ENCODE measurements at regions not wholly inside any gene's neighbourhood (a gene's known extent, or its start where the extent isn't known, plus 50 kb on each side); places are given as distances from the start of the nearest gene placed in this dataset.

DNA sequence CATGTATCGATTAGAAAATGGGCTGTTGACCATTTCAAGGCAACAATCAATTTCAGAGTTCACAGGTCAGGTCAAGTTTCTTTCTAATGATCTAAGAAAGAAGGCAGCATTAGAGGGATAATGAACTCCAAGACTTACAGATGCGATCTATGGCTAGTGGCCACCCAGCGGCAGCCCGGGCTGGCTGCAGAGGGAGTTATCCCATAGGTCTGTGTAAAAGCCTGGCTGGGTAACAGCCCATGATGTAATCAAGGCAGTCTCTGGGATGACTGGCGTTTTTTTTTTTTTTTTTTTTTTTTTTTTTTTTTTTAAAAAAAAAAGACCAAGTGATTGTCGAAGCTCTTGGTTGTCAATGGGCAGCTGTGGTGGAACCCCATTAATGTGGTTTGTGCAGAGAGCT lies 171.1 kb upstream of the SKOR2 start (continued):
- TF ChIP-seq, protein P1, sequence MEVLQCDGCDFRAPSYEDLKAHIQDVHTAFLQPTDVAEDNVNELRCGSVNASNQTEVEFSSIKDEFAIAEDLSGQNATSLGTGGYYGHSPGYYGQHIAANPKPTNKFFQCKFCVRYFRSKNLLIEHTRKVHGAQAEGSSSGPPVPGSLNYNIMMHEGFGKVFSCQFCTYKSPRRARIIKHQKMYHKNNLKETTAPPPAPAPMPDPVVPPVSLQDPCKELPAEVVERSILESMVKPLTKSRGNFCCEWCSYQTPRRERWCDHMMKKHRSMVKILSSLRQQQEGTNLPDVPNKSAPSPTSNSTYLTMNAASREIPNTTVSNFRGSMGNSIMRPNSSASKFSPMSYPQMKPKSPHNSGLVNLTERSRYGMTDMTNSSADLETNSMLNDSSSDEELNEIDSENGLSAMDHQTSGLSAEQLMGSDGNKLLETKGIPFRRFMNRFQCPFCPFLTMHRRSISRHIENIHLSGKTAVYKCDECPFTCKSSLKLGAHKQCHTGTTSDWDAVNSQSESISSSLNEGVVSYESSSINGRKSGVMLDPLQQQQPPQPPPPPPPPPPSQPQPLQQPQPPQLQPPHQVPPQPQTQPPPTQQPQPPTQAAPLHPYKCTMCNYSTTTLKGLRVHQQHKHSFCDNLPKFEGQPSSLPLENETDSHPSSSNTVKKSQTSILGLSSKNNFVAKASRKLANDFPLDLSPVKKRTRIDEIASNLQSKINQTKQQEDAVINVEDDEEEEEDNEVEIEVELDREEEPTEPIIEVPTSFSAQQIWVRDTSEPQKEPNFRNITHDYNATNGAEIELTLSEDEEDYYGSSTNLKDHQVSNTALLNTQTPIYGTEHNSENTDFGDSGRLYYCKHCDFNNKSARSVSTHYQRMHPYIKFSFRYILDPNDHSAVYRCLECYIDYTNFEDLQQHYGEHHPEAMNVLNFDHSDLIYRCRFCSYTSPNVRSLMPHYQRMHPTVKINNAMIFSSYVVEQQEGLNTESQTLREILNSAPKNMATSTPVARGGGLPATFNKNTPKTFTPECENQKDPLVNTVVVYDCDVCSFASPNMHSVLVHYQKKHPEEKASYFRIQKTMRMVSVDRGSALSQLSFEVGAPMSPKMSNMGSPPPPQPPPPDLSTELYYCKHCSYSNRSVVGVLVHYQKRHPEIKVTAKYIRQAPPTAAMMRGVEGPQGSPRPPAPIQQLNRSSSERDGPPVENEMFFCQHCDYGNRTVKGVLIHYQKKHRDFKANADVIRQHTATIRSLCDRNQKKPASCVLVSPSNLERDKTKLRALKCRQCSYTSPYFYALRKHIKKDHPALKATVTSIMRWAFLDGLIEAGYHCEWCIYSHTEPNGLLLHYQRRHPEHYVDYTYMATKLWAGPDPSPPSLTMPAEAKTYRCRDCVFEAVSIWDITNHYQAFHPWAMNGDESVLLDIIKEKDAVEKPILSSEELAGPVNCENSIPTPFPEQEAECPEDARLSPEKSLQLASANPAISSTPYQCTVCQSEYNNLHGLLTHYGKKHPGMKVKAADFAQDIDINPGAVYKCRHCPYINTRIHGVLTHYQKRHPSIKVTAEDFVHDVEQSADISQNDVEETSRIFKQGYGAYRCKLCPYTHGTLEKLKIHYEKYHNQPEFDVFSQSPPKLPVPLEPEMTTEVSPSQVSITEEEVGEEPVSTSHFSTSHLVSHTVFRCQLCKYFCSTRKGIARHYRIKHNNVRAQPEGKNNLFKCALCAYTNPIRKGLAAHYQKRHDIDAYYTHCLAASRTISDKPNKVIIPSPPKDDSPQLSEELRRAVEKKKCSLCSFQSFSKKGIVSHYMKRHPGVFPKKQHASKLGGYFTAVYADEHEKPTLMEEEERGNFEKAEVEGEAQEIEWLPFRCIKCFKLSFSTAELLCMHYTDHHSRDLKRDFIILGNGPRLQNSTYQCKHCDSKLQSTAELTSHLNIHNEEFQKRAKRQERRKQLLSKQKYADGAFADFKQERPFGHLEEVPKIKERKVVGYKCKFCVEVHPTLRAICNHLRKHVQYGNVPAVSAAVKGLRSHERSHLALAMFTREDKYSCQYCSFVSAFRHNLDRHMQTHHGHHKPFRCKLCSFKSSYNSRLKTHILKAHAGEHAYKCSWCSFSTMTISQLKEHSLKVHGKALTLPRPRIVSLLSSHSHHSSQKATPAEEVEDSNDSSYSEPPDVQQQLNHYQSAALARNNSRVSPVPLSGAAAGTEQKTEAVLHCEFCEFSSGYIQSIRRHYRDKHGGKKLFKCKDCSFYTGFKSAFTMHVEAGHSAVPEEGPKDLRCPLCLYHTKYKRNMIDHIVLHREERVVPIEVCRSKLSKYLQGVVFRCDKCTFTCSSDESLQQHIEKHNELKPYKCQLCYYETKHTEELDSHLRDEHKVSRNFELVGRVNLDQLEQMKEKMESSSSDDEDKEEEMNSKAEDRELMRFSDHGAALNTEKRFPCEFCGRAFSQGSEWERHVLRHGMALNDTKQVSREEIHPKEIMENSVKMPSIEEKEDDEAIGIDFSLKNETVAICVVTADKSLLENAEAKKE (CRISPR knock-in tag; IDR thresholded peaks at IDR 0.05): no peak
- TF ChIP-seq ZNF331 (CRISPR knock-in tag; IDR thresholded peaks at IDR 0.05; ENCODE audit: low read depth): no peak

DNA sequence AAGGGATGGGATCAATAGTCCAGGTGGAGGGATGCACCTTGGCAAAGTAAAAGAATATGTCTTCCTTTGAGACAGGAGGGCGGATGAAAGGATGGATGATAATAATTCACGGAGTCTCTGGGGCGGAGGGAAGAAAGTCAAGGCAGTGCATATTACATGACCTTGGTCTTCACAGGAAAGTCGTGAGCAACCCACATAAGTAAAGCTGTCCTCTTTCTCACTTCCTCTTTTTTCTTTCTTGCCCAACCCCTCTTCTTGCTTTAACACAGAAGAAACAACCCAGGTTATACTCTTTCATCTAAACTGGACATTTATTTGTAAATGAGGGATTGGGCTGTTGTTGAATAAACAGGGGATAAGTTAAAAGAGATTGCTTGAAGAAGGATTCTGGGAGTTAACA lies 168.7 kb upstream of the SKOR2 start:
- Histone ChIP-seq H3K36me3 (ENCODE audit: insufficient read depth) (no peaks in the 10 kb centered on the region), H3K27ac (ENCODE audit: low read depth) (no peak overlapping the region), H3K79me2 (replicated peaks; ENCODE audit: insufficient read depth) (no peaks in the 10 kb centered on the region), H4K20me1 (replicated peaks; ENCODE audit: insufficient read depth) (no peaks in the 10 kb centered on the region), H3K9me2 (ENCODE audit: insufficient read depth) (no peaks in the 10 kb centered on the region), H3K4me3 (no peak overlapping the region), H3K4me1 (ENCODE audit: insufficient read depth) (peaks cover 8% of the 10 kb centered on the region; the same call in 1 of the 2 replicates), H3K27me3 (ENCODE audit: insufficient read depth) (peaks cover 70% of the 10 kb centered on the region), H3F3A (replicated peaks; ENCODE audit: low read depth) (no peaks in the 10 kb centered on the region), H3K4me2 (0 out of 2 replicates have a peak overlapping the region, but pooled peaks have one; percentile 36), H2AFZ (no peak overlapping the region)
- ATAC-seq (no peak), DNase-seq (ENCODE audit: low spot score) (no peak)
- Mint-ChIP-seq H3K9me3 (no peaks in the 10 kb centered on the region), H3K27ac (no peak overlapping the region), H3K36me3 (ENCODE audit: low read depth) (no peaks in the 10 kb centered on the region), H3K27me3 (ENCODE audit: insufficient read depth, low read depth, poor library complexity) (peaks cover 68% of the 10 kb centered on the region), H3K4me3 (no peak overlapping the region), H3K4me1 (peaks cover 30% of the 10 kb centered on the region)
- TF ChIP-seq CREB1 (CRISPR knock-in tag; IDR thresholded peaks at IDR 0.05; ENCODE audit: low read depth) (no peak), JUNB (IDR thresholded peaks at IDR 0.05; ENCODE audit: unreplicated experiment) (no peak), NANOG (IDR thresholded peaks at IDR 0.05; ENCODE audit: borderline replicate concordance) (no peak), ZNF331 (CRISPR knock-in tag; IDR thresholded peaks at IDR 0.05; ENCODE audit: low read depth) (no peak)
- TF ChIP-seq, protein P1 (CRISPR knock-in tag; IDR thresholded peaks at IDR 0.05): no peak
- TF ChIP-seq, protein P2, sequence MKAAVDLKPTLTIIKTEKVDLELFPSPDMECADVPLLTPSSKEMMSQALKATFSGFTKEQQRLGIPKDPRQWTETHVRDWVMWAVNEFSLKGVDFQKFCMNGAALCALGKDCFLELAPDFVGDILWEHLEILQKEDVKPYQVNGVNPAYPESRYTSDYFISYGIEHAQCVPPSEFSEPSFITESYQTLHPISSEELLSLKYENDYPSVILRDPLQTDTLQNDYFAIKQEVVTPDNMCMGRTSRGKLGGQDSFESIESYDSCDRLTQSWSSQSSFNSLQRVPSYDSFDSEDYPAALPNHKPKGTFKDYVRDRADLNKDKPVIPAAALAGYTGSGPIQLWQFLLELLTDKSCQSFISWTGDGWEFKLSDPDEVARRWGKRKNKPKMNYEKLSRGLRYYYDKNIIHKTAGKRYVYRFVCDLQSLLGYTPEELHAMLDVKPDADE (IDR thresholded peaks at IDR 0.05): no peak
- TF ChIP-seq, protein P3, sequence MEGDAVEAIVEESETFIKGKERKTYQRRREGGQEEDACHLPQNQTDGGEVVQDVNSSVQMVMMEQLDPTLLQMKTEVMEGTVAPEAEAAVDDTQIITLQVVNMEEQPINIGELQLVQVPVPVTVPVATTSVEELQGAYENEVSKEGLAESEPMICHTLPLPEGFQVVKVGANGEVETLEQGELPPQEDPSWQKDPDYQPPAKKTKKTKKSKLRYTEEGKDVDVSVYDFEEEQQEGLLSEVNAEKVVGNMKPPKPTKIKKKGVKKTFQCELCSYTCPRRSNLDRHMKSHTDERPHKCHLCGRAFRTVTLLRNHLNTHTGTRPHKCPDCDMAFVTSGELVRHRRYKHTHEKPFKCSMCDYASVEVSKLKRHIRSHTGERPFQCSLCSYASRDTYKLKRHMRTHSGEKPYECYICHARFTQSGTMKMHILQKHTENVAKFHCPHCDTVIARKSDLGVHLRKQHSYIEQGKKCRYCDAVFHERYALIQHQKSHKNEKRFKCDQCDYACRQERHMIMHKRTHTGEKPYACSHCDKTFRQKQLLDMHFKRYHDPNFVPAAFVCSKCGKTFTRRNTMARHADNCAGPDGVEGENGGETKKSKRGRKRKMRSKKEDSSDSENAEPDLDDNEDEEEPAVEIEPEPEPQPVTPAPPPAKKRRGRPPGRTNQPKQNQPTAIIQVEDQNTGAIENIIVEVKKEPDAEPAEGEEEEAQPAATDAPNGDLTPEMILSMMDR (conservative IDR thresholded peaks at IDR 0.05; ENCODE audit: low read depth in 2 of 2): no peak
